Parathyroid adenoma (tissue), 2 donors: ENCODE measurements at regions not wholly inside any gene's neighbourhood (a gene's known extent, or its start where the extent isn't known, plus 50 kb on each side); places are given as distances from the start of the nearest gene placed in this dataset.

ENCODE experiments used
- H2AFZ ChIP-seq: fragments of 300-600 bp; sonication (generic); one replicate; pipeline ENCODE4 v1.7.0; 2017; ENCODE audit warnings: antibody characterized with exemption, mild to moderate bottlenecking
- H3K27ac ChIP-seq: fragments of 300-600 bp; sonication (generic); one replicate; pipeline ENCODE4 v1.7.0; 2017
- H3K27me3 ChIP-seq: fragments of 300-600 bp; sonication (generic); one replicate; pipeline ENCODE4 v1.7.0; 2017; ENCODE audit warnings: low read length; ENCODE audit not compliant: control insufficient read depth, insufficient read depth
- H3K36me3 ChIP-seq: fragments of 300-600 bp; sonication (generic); one replicate; pipeline ENCODE4 v1.7.0; 2017; ENCODE audit warnings: low read length; ENCODE audit not compliant: control insufficient read depth, insufficient read depth
- H3K4me1 ChIP-seq: fragments of 300-600 bp; sonication (generic); one replicate; pipeline ENCODE4 v1.7.0; 2017; ENCODE audit warnings: control low read depth
- H3K4me2 ChIP-seq: fragments of 300-600 bp; sonication (generic); one replicate; pipeline ENCODE4 v1.7.0; 2017; ENCODE audit warnings: low read length
- H3K4me3 ChIP-seq: fragments of 300-600 bp; sonication (generic); one replicate; pipeline ENCODE4 v1.7.0; 2017; ENCODE audit warnings: low read depth, low read length
- H3K79me2 ChIP-seq: fragments of 300-600 bp; sonication (generic); one replicate; pipeline ENCODE4 v1.7.0; 2017; ENCODE audit warnings: control low read depth
- H3K9ac ChIP-seq: fragments of 300-600 bp; sonication (generic); one replicate; pipeline ENCODE4 v1.7.0; 2017; ENCODE audit warnings: mild to moderate bottlenecking
- H3K9me3 ChIP-seq: fragments of 300-600 bp; sonication (generic); one replicate; pipeline ENCODE4 v1.7.0; 2017; ENCODE audit warnings: low read length; ENCODE audit not compliant: control insufficient read depth
- TF ChIP-seq, protein P1 (sequence below): fragments of 300-600 bp; sonication (generic); IDR thresholded peaks from one replicate; pipeline ENCODE4 v1.7.0; 2017; ENCODE audit warnings: antibody characterized with exemption, mild to moderate bottlenecking
- donor health status: primary hyperparathyroidism.

DNA sequence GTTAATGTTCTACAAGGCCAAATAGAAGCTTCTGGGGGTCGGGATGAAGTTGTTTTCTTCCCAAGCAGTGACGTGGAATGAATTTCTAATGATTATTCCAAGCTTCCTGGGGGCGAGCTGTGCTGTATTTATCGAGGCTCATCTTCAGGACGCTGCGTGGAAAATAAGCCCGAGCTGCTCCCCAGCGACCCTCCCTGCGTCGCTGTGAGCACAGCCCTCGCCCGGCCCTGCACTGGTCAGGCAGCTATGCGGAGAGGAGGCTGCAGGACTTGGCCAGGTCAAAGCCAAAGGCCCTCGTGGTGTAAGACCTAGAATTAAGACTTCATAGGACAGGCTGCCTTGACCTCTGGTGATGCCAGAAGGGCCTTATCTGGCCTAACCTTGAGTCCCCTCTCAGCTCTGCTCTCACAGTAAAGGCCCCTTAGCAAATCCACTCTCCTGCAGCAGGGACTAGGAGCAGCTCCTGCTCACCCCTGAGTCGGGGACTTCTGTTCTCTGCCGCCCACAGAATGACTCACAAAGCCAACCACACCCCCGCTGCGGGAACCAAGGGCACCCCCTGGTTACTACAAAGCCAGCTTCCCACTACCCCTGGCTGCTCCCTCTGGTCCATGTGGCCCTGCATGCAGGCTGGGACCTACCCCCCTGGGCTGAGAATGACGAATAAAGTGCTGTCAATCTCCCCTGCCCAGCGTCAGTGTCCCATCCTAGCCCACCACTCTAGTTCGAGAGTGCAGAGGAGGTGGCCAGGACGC lies 501.6 kb downstream of the TCERG1L start:
- Histone ChIP-seq H3K36me3 (no peaks in the 10 kb centered on the region), H3K4me1 (no peaks in the 10 kb centered on the region), H3K27ac (no peak overlapping the region), H3K9ac (no peak overlapping the region), H3K4me3 (no peak overlapping the region), H2AFZ (no peak overlapping the region), H3K79me2 (no peaks in the 10 kb centered on the region), H3K4me2 (no peak overlapping the region), H3K9me3 (no peaks in the 10 kb centered on the region), H3K27me3 (no peaks in the 10 kb centered on the region)
- TF ChIP-seq, protein P1, sequence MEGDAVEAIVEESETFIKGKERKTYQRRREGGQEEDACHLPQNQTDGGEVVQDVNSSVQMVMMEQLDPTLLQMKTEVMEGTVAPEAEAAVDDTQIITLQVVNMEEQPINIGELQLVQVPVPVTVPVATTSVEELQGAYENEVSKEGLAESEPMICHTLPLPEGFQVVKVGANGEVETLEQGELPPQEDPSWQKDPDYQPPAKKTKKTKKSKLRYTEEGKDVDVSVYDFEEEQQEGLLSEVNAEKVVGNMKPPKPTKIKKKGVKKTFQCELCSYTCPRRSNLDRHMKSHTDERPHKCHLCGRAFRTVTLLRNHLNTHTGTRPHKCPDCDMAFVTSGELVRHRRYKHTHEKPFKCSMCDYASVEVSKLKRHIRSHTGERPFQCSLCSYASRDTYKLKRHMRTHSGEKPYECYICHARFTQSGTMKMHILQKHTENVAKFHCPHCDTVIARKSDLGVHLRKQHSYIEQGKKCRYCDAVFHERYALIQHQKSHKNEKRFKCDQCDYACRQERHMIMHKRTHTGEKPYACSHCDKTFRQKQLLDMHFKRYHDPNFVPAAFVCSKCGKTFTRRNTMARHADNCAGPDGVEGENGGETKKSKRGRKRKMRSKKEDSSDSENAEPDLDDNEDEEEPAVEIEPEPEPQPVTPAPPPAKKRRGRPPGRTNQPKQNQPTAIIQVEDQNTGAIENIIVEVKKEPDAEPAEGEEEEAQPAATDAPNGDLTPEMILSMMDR = no peak

DNA sequence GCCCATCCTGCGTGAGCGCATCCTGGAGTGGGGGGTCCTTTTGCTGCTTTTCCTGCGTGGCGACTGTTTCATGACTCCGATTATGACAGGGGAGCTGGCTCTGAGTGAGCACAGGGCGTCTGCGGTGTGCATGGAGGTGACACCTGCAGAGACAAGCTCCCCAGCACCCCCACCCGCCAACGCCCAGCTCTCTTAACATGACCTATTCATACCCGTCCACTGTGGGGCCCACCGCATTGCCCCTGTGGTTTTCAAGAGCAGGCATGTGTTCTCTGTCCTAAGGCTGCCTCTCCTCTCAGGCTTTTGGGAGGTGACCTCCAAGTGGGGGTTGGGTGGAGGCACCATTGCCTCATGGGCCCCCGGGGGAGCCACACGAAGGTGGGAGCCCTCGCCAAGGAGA lies 500.7 kb downstream of the TCERG1L start:
- no peak overlapping the region for H2AFZ ChIP-seq

DNA sequence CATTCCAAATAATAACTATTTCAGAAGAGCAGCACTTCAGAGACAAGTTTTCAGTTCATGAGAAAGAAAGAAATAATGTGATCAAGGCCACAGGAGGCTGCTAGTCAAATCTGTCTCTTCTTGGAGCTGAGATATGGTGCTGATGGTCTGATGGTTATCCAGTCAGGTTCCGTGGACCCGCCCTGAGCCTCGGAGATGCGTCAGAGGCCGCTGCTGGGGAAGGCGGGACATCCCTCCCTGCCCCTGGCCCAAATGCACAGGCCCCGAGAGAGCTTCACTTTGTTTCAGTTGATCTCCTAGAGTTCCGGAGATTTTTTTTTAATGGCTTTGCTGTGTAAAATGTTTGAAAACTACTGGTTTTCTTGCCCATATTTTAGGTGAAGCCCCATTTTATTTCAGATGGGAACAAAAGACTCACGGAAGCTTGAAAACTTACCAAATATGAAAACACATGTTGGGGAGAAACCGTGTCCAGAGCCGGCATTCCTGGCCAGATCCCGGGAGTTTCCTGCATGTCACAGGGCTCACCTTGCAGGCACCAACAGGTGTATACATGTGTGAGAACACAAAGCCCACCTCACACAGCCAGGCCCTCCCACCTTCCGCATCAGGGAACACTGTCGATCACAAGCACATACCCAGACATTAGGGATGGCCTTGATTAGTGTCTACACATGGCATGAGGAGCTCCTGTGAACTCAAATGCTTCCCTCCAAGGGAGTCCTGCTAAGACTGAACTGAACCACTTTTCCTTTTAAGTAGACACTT lies 499.0 kb downstream of the TCERG1L start:
- no peak overlapping the region for H3K4me2 ChIP-seq
- H3K36me3 ChIP-seq = no peaks in the 10 kb centered on the region
- no peaks in the 10 kb centered on the region for H3K27me3 ChIP-seq
- no peak overlapping the region for H3K27ac ChIP-seq
- H3K4me1 ChIP-seq = no peaks in the 10 kb centered on the region
- no peak overlapping the region for H3K4me3 ChIP-seq
- no peaks in the 10 kb centered on the region for H3K9me3 ChIP-seq
- H2AFZ ChIP-seq = no peak overlapping the region
- TF ChIP-seq, protein P1 = no peak
- H3K9ac ChIP-seq = no peak overlapping the region
- H3K79me2 ChIP-seq = no peaks in the 10 kb centered on the region

More for the DNA sequence above, 500.7 kb downstream of the TCERG1L start:
- Histone ChIP-seq H3K4me2 (no peak overlapping the region), H3K27me3 (no peaks in the 10 kb centered on the region), H3K79me2 (no peaks in the 10 kb centered on the region), H3K27ac (no peak overlapping the region), H3K4me3 (no peak overlapping the region), H3K9ac (no peak overlapping the region), H3K4me1 (no peaks in the 10 kb centered on the region), H3K36me3 (no peaks in the 10 kb centered on the region), H3K9me3 (no peaks in the 10 kb centered on the region)
- TF ChIP-seq, protein P1 = no peak

DNA sequence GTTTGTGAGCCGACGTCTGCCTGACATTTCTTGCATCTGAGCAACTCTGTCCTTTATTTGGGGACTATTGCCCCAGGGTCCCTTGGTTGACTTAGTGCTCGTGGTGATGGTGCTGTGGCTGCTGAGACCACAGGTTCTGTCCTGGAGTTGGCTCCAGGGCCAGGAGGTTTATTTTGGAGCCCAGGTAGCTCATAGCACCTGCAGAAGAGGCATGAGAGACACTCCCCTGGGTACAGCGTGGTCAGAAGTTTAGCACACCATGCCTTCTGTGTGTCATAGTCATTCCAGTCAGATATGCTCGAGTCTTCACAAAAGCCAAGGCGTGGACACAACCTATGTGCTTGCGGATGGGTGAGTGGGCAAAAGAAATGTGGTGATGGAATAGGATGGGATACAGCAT lies 496.9 kb downstream of the TCERG1L start:
- no peak overlapping the region for H3K27ac ChIP-seq
- no peaks in the 10 kb centered on the region for H3K27me3 ChIP-seq
- no peaks in the 10 kb centered on the region for H3K36me3 ChIP-seq
- no peak overlapping the region for H2AFZ ChIP-seq
- no peak overlapping the region for H3K9ac ChIP-seq
- no peak overlapping the region for H3K4me3 ChIP-seq
- H3K4me1 ChIP-seq = no peaks in the 10 kb centered on the region
- H3K9me3 ChIP-seq = no peaks in the 10 kb centered on the region
- no peaks in the 10 kb centered on the region for H3K79me2 ChIP-seq
- TF ChIP-seq, protein P1 = no peak
- no peak overlapping the region for H3K4me2 ChIP-seq
